Tibial artery (tissue), 4 donors: ENCODE measurements at regions not wholly inside any gene's neighbourhood (a gene's known extent, or its start where the extent isn't known, plus 50 kb on each side); places are given as distances from the start of the nearest gene placed in this dataset.

Experiments
- DNase-seq, 2 donors: peaks; one replicate each; pipeline ENCODE4 v3.0.0-alpha.2; 2019
- H3K27ac ChIP-seq, 2 donors: fragments of 200-600 bp; sonication (generic) in 1 of 2; 1 replicate in 1 of 2; 2 replicates in 1 of 2; pipeline ENCODE4 v1.5.1; 2018 to 2019; ENCODE audit warnings: mild to moderate bottlenecking in 1 of 2
- H3K27me3 ChIP-seq, 2 donors: fragments of 200-600 bp; sonication (generic) in 1 of 2; one replicate each; pipeline versions ENCODE4 v1.5.1 to v1.6.0; 2016 to 2019
- H3K36me3 ChIP-seq, 3 donors: fragments of 200-600 bp; sonication (generic) in 2 of 3; one replicate each; pipeline ENCODE4 v1.5.1; 2016 to 2019; ENCODE audit warnings: mild to moderate bottlenecking in 2 of 3
- H3K4me1 ChIP-seq, 4 donors: fragments of 200-600 bp; sonication (generic) in 2 of 4; 1 replicate in 3 of 4; 2 replicates in 1 of 4; pipeline ENCODE4 v1.5.1; 2016 to 2019
- H3K4me3 ChIP-seq, 2 donors: fragments of 200-600 bp; sonication (generic) in 1 of 2; 1 replicate in 1 of 2; 2 replicates in 1 of 2; pipeline ENCODE4 v1.5.1; 2018 to 2019; ENCODE audit warnings: mild to moderate bottlenecking in 2 of 2
- H3K9me3 ChIP-seq, 3 donors: fragments of 200-600 bp; sonication (generic) in 1 of 3; one replicate each; pipeline ENCODE4 v1.5.1; 2016 to 2019
- CTCF ChIP-seq, 2 experiments: fragments of 200-600 bp in 1 of 2; fragments of 450-650 bp in 1 of 2; IDR thresholded peaks; one replicate each; pipeline ENCODE4 v1.5.1; 2017 to 2019; ENCODE audit warnings: antibody characterized with exemption in 2 of 2, mild to moderate bottlenecking in 1 of 2, moderate library complexity in 1 of 2
- intact Hi-C: fragments of 100-400 bp; cut with DNase I; formaldehyde crosslinking; loops from one replicate; pipeline ENCODE4 v1.15.0; 2023; ENCODE audit warnings: low total_unique reads

GRCh38 chr20:60261333-60261732, 303.1 kb downstream of the CDH26 start:
- Histone ChIP-seq H3K4me1 (no peaks in the 10 kb centered on the region), H3K27me3 (peaks cover 0 to 2% of the 10 kb centered on the region in 2 donors), H3K9me3 (no peaks in the 10 kb centered on the region), H3K4me3 (no peak overlapping the region), H3K27ac (no peak overlapping the region), H3K36me3 (no peaks in the 10 kb centered on the region)
- intact Hi-C loops: no loop called here
- DNase-seq: no peak
- no peak for TF ChIP-seq CTCF (IDR thresholded peaks at IDR 0.05)

DNA sequence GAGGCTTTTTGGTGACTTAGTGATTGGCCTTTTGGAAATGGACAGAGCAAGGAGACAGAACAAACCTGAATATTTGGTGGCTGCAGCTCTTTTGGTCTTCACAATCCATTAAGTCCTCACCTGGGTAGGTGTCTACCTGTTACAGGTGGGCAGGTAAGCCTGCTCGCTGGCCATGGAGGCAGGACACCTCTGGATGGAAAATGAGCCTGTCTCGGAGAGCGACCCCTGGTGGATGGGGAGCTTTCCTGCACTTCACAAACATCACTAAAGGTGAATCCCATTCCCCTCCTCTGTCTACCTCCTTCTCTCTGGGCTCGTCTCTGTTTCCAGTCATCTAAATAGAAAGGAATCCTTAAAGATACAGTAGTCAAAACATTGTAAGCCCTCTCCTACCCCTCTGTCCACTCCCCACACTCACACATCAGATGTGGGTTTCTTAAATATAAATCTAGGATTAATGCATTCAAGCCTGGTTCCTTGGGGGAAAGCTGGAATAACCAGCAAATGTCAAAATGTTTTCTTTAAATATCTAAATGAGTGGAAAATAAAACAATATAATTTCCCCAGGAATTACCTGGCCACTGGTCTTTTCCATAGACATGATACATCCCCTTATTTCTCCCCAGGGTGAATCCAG, 304.9 kb downstream of the CDH26 start:
- no peak for DNase-seq
- Histone ChIP-seq H3K27me3 (peaks cover 0 to 10% of the 10 kb centered on the region in 2 donors), H3K27ac (no peak overlapping the region), H3K4me3 (no peak overlapping the region), H3K4me1 (no peaks in the 10 kb centered on the region), H3K9me3 (no peaks in the 10 kb centered on the region), H3K36me3 (no peaks in the 10 kb centered on the region)
- intact Hi-C loops: no loop called here
- TF ChIP-seq CTCF (IDR thresholded peaks at IDR 0.05): peak; percentile 40 to 42

DNA sequence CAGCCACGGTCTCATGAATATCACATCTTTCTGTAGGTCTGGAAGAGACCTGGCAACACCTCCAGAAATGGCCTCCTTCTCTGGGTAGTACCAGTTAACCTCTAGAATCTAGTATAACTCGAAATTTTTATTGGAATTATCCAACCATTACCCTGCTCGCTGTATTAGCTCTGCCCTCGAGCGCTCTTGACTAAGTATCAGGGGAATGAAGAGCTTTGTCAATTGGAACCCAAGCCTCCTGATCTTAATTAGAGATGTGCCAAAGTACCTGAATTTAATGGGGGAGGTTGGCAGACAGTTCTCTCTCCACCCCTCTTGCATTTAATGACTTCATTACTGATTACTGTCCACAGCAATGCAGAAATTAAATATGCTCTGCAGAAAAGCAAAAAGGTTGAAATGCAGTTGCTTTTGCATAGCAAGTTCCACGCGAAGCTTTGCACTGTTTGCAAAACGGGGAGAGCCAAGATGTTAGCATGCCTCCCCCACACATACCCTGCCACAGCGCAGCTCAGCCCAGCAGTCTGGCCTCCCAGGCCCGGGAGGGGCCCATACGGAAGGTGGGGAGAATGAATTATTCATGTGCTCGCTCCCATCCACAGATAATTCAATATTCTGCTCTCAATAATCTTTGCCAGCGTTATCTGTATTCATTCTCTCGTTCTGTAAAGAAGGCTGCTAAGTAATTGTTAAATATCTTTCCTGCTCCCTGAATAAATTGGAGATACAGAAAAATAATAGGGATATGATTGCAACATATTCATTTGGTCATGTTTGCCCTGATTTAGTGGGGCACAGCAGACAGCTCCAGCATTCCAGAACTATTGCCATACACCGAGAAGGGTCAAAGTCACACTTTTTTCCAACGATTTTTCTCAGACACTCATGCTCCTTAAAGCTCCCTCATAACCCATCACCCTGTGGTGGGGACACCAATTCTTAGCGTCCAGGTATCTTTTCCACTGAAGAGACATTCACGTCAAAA, 305.8 kb downstream of the CDH26 start:
- intact Hi-C loops: no loop called here
- no peak for DNase-seq
- Histone ChIP-seq H3K4me3 (no peak overlapping the region), H3K27ac (no peak overlapping the region), H3K36me3 (no peaks in the 10 kb centered on the region), H3K27me3 (peaks cover 0 to 14% of the 10 kb centered on the region in 2 donors), H3K9me3 (no peaks in the 10 kb centered on the region), H3K4me1 (no peaks in the 10 kb centered on the region)
- no peak for TF ChIP-seq CTCF (IDR thresholded peaks at IDR 0.05)

DNA sequence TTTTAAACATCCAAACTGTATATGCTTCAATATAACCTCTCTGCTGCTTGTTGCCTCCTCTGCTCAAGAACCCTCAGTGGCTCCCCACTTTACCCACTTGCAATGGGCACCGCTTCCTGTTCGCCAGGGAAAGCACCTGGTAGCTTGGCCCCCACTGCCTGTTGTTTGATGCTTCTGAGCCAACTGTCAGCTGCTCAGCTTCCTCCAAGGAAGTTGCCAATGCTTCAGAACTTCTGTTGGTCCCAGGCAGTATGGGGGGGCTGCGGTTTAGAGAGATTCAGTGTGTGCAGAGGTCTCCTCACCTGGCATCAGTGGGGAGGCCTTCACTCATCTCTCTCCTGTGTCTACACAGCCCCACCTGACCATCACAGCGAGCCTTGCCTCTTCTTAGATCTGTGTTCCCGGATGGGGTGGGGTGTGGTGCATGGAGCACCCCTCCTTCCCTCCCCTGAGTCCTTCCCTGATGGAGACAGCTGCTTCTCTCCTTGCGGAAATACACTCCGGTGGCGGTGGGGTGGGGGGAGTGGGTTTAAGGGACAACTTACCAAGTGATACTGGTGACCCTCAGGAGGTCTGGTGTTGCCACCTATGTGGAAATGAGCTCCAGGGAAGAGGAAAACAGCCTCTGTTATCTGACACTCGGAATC, 308.1 kb downstream of the CDH26 start:
- TF ChIP-seq CTCF (IDR thresholded peaks at IDR 0.05): no peak
- intact Hi-C loops: no loop called here
- H3K4me3 ChIP-seq: no peak overlapping the region
- H3K9me3 ChIP-seq: no peaks in the 10 kb centered on the region
- no peak for DNase-seq
- H3K4me1 ChIP-seq: no peaks in the 10 kb centered on the region
- peaks cover 0 to 19% of the 10 kb centered on the region in 2 donors for H3K27me3 ChIP-seq
- no peak overlapping the region for H3K27ac ChIP-seq
- H3K36me3 ChIP-seq: no peaks in the 10 kb centered on the region

DNA sequence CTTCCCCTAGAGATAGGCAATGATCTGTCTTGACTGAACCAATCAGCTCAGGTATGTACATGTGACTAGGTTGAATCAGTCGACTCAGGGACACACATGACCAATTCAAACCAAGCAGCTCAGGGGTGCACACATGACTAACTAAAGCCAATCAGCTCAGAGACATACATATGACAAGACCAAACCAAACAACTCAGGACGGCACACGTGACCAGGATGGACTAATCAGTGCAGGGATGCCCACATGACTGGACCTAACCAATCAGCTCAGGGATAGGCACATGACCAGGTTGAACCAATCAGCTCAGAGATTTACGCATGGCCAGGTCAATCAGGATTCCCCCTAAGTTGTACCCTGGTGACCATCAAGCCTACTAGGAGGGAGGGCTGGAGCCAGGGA, 310.3 kb downstream of the CDH26 start:
- Histone ChIP-seq H3K4me1 (peaks cover 0 to 3% (median 0%) of the 10 kb centered on the region in 4 donors), H3K4me3 (no peak overlapping the region), H3K27ac (no peak overlapping the region), H3K27me3 (peaks cover 0 to 19% of the 10 kb centered on the region in 2 donors), H3K9me3 (no peaks in the 10 kb centered on the region), H3K36me3 (no peaks in the 10 kb centered on the region)
- TF ChIP-seq CTCF (IDR thresholded peaks at IDR 0.05): no peak
- intact Hi-C loops: no loop called here
- DNase-seq: no peak
